SK-N-SH (cell line): ENCODE measurements at regions not wholly inside any gene's neighbourhood (a gene's known extent, or its start where the extent isn't known, plus 50 kb on each side); places are given as distances from the start of the nearest gene placed in this dataset.

ENCODE experiments used
- CTCF ChIA-PET: fragments of 300-600, 350-600 bp; formaldehyde crosslinking; extraction: SDS; loops from one replicate; lab custom pipeline; 2021; lab: Yijun Ruan, JAX
- POLR2A ChIA-PET: fragments of 350-600 bp; sonication (Branson Sonifier 250); formaldehyde crosslinking; extraction: SDS; loops from one replicate; lab custom pipeline; 2020; ENCODE audit warnings: antibody characterized with exemption, inconsistent platforms; lab: Yijun Ruan, JAX
- DNase-seq: peaks from one replicate; pipeline ENCODE4 v3.0.0; 2012
- H2AFZ ChIP-seq: fragments of 200-600 bp; sonication (generic); 2 replicates; pipeline ENCODE4 v1.8.1; 2016; ENCODE audit warnings: antibody characterized with exemption, mild to moderate bottlenecking, low read depth
- H3F3A ChIP-seq: fragments of 200-600 bp; sonication (generic); replicated peaks from 2 replicates; pipeline ENCODE3; 2016; ENCODE audit warnings: antibody characterized with exemption, mild to moderate bottlenecking; ENCODE audit not compliant: insufficient read depth
- H3K27ac ChIP-seq, 2 experiments: fragments of 200-500 bp in 1 of 2; fragments of 200-600 bp in 1 of 2; sonication (Bioruptor generic) in 1 of 2; sonication (generic), shearing (Covaris generic) in 1 of 2; 2 replicates each; pipeline versions ENCODE4 v1.5.1 to v1.6.1; 2014 to 2016; ENCODE audit warnings: low read depth in 2 of 2, inconsistent platforms in 1 of 2, low read length in 1 of 2, mild to moderate bottlenecking in 1 of 2, mixed read lengths in 1 of 2
- H3K27me3 ChIP-seq: fragments of 200-600 bp; sonication (generic), shearing (Covaris generic); 2 replicates; pipeline ENCODE4 v1.6.1; 2016; ENCODE audit warnings: mixed run types; ENCODE audit not compliant: insufficient read depth
- H3K36me3 ChIP-seq, 2 experiments: fragments of 200-500 bp in 1 of 2; fragments of 200-600 bp in 1 of 2; sonication (Bioruptor generic) in 1 of 2; sonication (generic) in 1 of 2; replicated peaks in 1 of 2; 2 replicates each; pipeline versions ENCODE3 to v1.5.1; 2014 to 2016; ENCODE audit warnings: low read length in 1 of 2, mild to moderate bottlenecking in 1 of 2; ENCODE audit not compliant: insufficient read depth in 2 of 2, control insufficient read depth in 1 of 2
- H3K4me1 ChIP-seq, 2 experiments: fragments of 200-500 bp in 1 of 2; fragments of 200-600 bp in 1 of 2; sonication (Bioruptor generic) in 1 of 2; sonication (generic), shearing (Covaris generic) in 1 of 2; 2 replicates each; pipeline versions ENCODE4 v1.5.1 to v1.6.1; 2014 to 2016; ENCODE audit warnings: low read depth in 1 of 2, low read length in 1 of 2, mixed run types in 1 of 2; ENCODE audit not compliant: insufficient read depth in 2 of 2, control insufficient read depth in 1 of 2
- H3K4me2 ChIP-seq: fragments of 200-600 bp; sonication (generic), shearing (Covaris generic); 2 replicates; pipeline ENCODE4 v1.6.1; 2017; ENCODE audit warnings: mixed run types
- H3K4me3 ChIP-seq, 2 experiments: fragments of 200-500 bp in 1 of 2; fragments of 200-600 bp in 1 of 2; sonication (Bioruptor generic) in 1 of 2; sonication (generic), shearing (Covaris generic) in 1 of 2; 2 replicates each; pipeline versions ENCODE4 v1.5.1 to v1.8.1; 2014 to 2016; ENCODE audit warnings: low read depth in 2 of 2, inconsistent platforms in 1 of 2, low read length in 1 of 2, mild to moderate bottlenecking in 1 of 2, mixed read lengths in 1 of 2, moderate library complexity in 1 of 2
- H3K79me2 ChIP-seq: fragments of 200-600 bp; sonication (generic); 2 replicates; pipeline ENCODE4 v1.8.1; 2017; ENCODE audit warnings: mild to moderate bottlenecking; ENCODE audit not compliant: insufficient read depth
- H3K9ac ChIP-seq: fragments of 200-600 bp; sonication (generic); 2 replicates; pipeline ENCODE4 v1.6.1; 2017; ENCODE audit warnings: mixed run types
- H3K9me2 ChIP-seq: fragments of 200-600 bp; sonication (generic); 2 replicates; pipeline ENCODE4 v1.6.1; 2017; ENCODE audit warnings: mixed run types
- H3K9me3 ChIP-seq: fragments of 200-600 bp; sonication (generic); 2 replicates; pipeline ENCODE4 v1.6.1; 2017; ENCODE audit warnings: mixed run types, mild to moderate bottlenecking, moderate library complexity
- H4K20me1 ChIP-seq: fragments of 200-600 bp; sonication (generic); 2 replicates; pipeline ENCODE4 v1.6.1; 2017; ENCODE audit warnings: mild to moderate bottlenecking, mixed run types; ENCODE audit not compliant: insufficient read depth
- ELF1 ChIP-seq: IDR thresholded peaks from 2 replicates; pipeline ENCODE4 v1.4.0; 2012
- EZH2phosphoT487 ChIP-seq: fragments of 200-600 bp; sonication (generic); IDR thresholded peaks from 2 replicates; pipeline ENCODE4 v1.6.1; 2017; ENCODE audit warnings: low read depth, mixed run types, mild to moderate bottlenecking, antibody characterized with exemption, moderate library complexity, borderline replicate concordance
- FOSL2 ChIP-seq: IDR thresholded peaks from 2 replicates; pipeline ENCODE4 v1.4.0; 2012; ENCODE audit warnings: low read depth, mild to moderate bottlenecking, moderate library complexity, borderline replicate concordance
- FOXM1 ChIP-seq: IDR thresholded peaks from 2 replicates; pipeline ENCODE4 v1.4.0; 2012; ENCODE audit warnings: low read depth, mild to moderate bottlenecking
- GABPA ChIP-seq: IDR thresholded peaks from 2 replicates; pipeline ENCODE4 v1.4.0; 2012; ENCODE audit warnings: low read depth, mild to moderate bottlenecking
- IRF3 ChIP-seq: fragments of 150-350 bp; IDR thresholded peaks from 2 replicates; pipeline ENCODE4 v1.6.1; 2016; ENCODE audit warnings: mild to moderate bottlenecking, low read depth, low read length
- MXI1 ChIP-seq: IDR thresholded peaks from 2 replicates; pipeline ENCODE4 v1.6.1; 2012; ENCODE audit warnings: mild to moderate bottlenecking, low read depth, low read length, improper control_type of control experiment
- NFIC ChIP-seq: IDR thresholded peaks from 2 replicates; pipeline ENCODE4 v1.4.0; 2012; ENCODE audit warnings: borderline replicate concordance
- RAD21 ChIP-seq: IDR thresholded peaks from 2 replicates; pipeline ENCODE4 v1.6.1; 2012; ENCODE audit warnings: mild to moderate bottlenecking, low read length
- RCOR1 ChIP-seq: fragments of 150-350 bp; IDR thresholded peaks from 2 replicates; pipeline ENCODE4 v1.6.1; 2017; ENCODE audit warnings: antibody characterized with exemption, low read length
- REST ChIP-seq: IDR thresholded peaks from 2 replicates; pipeline ENCODE4 v1.6.1; 2012; ENCODE audit warnings: mild to moderate bottlenecking, low read depth, low read length, moderate library complexity
- RFX5 ChIP-seq: IDR thresholded peaks from 2 replicates; pipeline ENCODE4 v1.6.1; 2012; ENCODE audit warnings: mild to moderate bottlenecking, improper control_type of control experiment, low read length
- SIN3A ChIP-seq: IDR thresholded peaks from 2 replicates; pipeline ENCODE4 v1.6.1; 2012; ENCODE audit warnings: low read depth, mild to moderate bottlenecking, low read length, moderate library complexity, borderline replicate concordance
- SMC3 ChIP-seq: IDR thresholded peaks from 2 replicates; pipeline ENCODE4 v1.6.1; 2012; ENCODE audit warnings: low read depth, low read length, improper control_type of control experiment
- TEAD4 ChIP-seq: IDR thresholded peaks from 2 replicates; pipeline ENCODE4 v1.4.0; 2012; ENCODE audit warnings: mild to moderate bottlenecking, borderline replicate concordance; ENCODE audit not compliant: insufficient read depth
- USF2 ChIP-seq: fragments of 150-350 bp; IDR thresholded peaks from 2 replicates; pipeline ENCODE4 v1.6.1; 2017; ENCODE audit warnings: antibody characterized with exemption, low read length, low read depth, borderline replicate concordance
- WGBS: methylation state at CpG from one replicate; pipeline ENCODE4 v1.1.6; 2017; ENCODE audit warnings: low lambda C conversion rate; 5-methylcytosine and 5-hydroxymethylcytosine counted together

- H3K27me3 ChIP-seq, result no peaks in the 10 kb centered on the region
- no peak for DNase-seq
- H3K4me1 ChIP-seq, result no peaks in the 10 kb centered on the region; a peak in 1 of 4 replicates
- H3K79me2 ChIP-seq, result no peaks in the 10 kb centered on the region
- H3K4me3 ChIP-seq, result no peak overlapping the region
- H3K9ac ChIP-seq, result no peak overlapping the region
- no peak overlapping the region for H3K4me2 ChIP-seq
- H3K27ac ChIP-seq, result no peak overlapping the region
- POLR2A ChIA-PET, result no interaction called here
- no peak overlapping the region for H2AFZ ChIP-seq
- CTCF ChIA-PET, result no interaction called here
- H3K9me2 ChIP-seq, result no peaks in the 10 kb centered on the region
- WGBS, result under 1% methylated on average over 3 of the region's 3 CpGs
- H3F3A ChIP-seq, result no peaks in the 10 kb centered on the region
- TF ChIP-seq ELF1, result no peak
- no peak for TF ChIP-seq RFX5
- TF ChIP-seq FOSL2, result no peak
- no peak for TF ChIP-seq MXI1
- TF ChIP-seq SIN3A, result no peak
- no peak for TF ChIP-seq FOXM1
- no peak for TF ChIP-seq EZH2phosphoT487
- no peak for TF ChIP-seq SMC3
- no peak for TF ChIP-seq IRF3
- no peak for TF ChIP-seq TEAD4
- no peak for TF ChIP-seq NFIC
- no peak for TF ChIP-seq REST
- no peak for TF ChIP-seq USF2
- no peak for TF ChIP-seq GABPA
- no peak for TF ChIP-seq RCOR1
- TF ChIP-seq RAD21, result no peak
- TF ChIP-seq, all 33 proteins: peak for 0
- Histone ChIP-seq H4K20me1 (no peaks in the 10 kb centered on the region), H3K36me3 (no peaks in the 10 kb centered on the region), H3K9me3 (no peaks in the 10 kb centered on the region)
Measured at GRCh38 chr4:35925806-35926205, 318.5 kb downstream of the ARAP2 start.
